ENCODE measurements at regions not wholly inside any gene's neighbourhood (a gene's known extent, or its start where the extent isn't known, plus 50 kb on each side); places are given as distances from the start of the nearest gene placed in this dataset.

- BruUV-seq (replicated peaks) = no TSS peak
- Histone ChIP-seq H3K9me3 (ENCODE audit: low read depth, low read length, poor library complexity, severe bottlenecking) (no peaks in the 10 kb centered on the region), H3K27me3 (replicated peaks; ENCODE audit: insufficient read depth, low read depth, low read length, poor library complexity) (no peaks in the 10 kb centered on the region), H3K36me3 (ENCODE audit: insufficient read depth, low read length, poor library complexity, severe bottlenecking) (no peaks in the 10 kb centered on the region), H3K4me3 (ENCODE audit: low read depth, low read length, poor library complexity, severe bottlenecking) (no peak overlapping the region), H3K4me1 (ENCODE audit: insufficient read depth, low read length, poor library complexity, severe bottlenecking) (no peaks in the 10 kb centered on the region), H3K27ac (ENCODE audit: low read depth, low read length, poor library complexity, severe bottlenecking) (no peak overlapping the region)
- TF ChIP-seq CTCF (conservative IDR thresholded peaks at IDR 0.05; ENCODE audit: low read depth, low read length) (no peak), EZH2 (IDR thresholded peaks at IDR 0.05; ENCODE audit: borderline replicate concordance, low read depth, low read length, poor library complexity, severe bottlenecking) (no peak)
- CTCF ChIA-PET = no interaction called here
- no peak for DNase-seq (ENCODE audit: low spot score)
- POLR2A ChIA-PET (ENCODE audit: low non-redundant PET) = no interaction called here
- intact Hi-C loops (cut with micrococcal nuclease; ENCODE audit: unreplicated experiment) = no loop called here
These were observed 173.1 kb upstream of the LYSMD4 start for GRCh38 chr15:99906311-99906710.

GRCh38 chr15:99902248-99902928 lies 169.2 kb upstream of the LYSMD4 start:
- Histone ChIP-seq H3K27ac (ENCODE audit: low read depth, low read length, poor library complexity, severe bottlenecking) (no peak overlapping the region), H3K9me3 (ENCODE audit: low read depth, low read length, poor library complexity, severe bottlenecking) (no peaks in the 10 kb centered on the region), H3K4me3 (ENCODE audit: low read depth, low read length, poor library complexity, severe bottlenecking) (no peak overlapping the region), H3K27me3 (replicated peaks; ENCODE audit: insufficient read depth, low read depth, low read length, poor library complexity) (no peaks in the 10 kb centered on the region), H3K36me3 (ENCODE audit: insufficient read depth, low read length, poor library complexity, severe bottlenecking) (no peaks in the 10 kb centered on the region), H3K4me1 (ENCODE audit: insufficient read depth, low read length, poor library complexity, severe bottlenecking) (no peaks in the 10 kb centered on the region)
- BruUV-seq (replicated peaks) = no TSS peak
- ChIA-PET CTCF (no interaction called here), POLR2A (ENCODE audit: low non-redundant PET) (no interaction called here)
- DNase-seq (ENCODE audit: low spot score) = no peak
- no peak for TF ChIP-seq EZH2 (IDR thresholded peaks at IDR 0.05; ENCODE audit: borderline replicate concordance, low read depth, low read length, poor library complexity, severe bottlenecking)
- intact Hi-C loops (cut with micrococcal nuclease; ENCODE audit: unreplicated experiment) = no loop called here

GRCh38 chr15:99895956-99896311 lies 162.7 kb upstream of the LYSMD4 start:
- TF ChIP-seq EZH2 (IDR thresholded peaks at IDR 0.05; ENCODE audit: borderline replicate concordance, low read depth, low read length, poor library complexity, severe bottlenecking) = no peak
- TF ChIP-seq CTCF (conservative IDR thresholded peaks at IDR 0.05; ENCODE audit: low read depth, low read length) = no peak
- intact Hi-C loops (cut with micrococcal nuclease; ENCODE audit: unreplicated experiment) = no loop called here
- Histone ChIP-seq H3K9me3 (ENCODE audit: low read depth, low read length, poor library complexity, severe bottlenecking) (no peaks in the 10 kb centered on the region), H3K4me1 (ENCODE audit: insufficient read depth, low read length, poor library complexity, severe bottlenecking) (no peaks in the 10 kb centered on the region), H3K36me3 (ENCODE audit: insufficient read depth, low read length, poor library complexity, severe bottlenecking) (no peaks in the 10 kb centered on the region), H3K27ac (ENCODE audit: low read depth, low read length, poor library complexity, severe bottlenecking) (no peak overlapping the region), H3K27me3 (replicated peaks; ENCODE audit: insufficient read depth, low read depth, low read length, poor library complexity) (no peaks in the 10 kb centered on the region), H3K4me3 (ENCODE audit: low read depth, low read length, poor library complexity, severe bottlenecking) (no peak overlapping the region)
- no TSS peak for BruUV-seq (replicated peaks)
- DNase-seq (ENCODE audit: low spot score) = no peak
- ChIA-PET CTCF (no interaction called here), POLR2A (ENCODE audit: low non-redundant PET) (no interaction called here)

Measured in A673 (cell line).